ENCODE measurements at regions not wholly inside any gene's neighbourhood (a gene's known extent, or its start where the extent isn't known, plus 50 kb on each side); places are given as distances from the start of the nearest gene placed in this dataset.

DNA sequence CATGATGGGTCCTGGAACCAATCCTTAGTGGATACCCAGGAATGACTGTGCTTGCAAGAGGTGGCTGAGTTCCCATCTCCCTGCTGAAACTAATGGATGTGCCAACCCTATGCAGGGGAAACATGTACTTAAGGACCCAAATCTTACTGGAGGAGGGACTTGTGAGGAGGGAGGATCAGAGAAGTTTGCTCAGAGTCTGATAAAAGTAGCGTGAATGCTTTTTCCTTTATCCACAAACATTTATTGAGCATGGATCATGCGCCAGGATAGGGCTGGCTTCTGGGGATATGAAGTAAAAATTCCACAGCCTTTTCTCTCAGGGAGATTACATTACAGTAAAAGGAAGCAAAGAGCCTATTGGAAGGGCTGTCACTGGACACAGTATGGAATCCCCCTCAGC is 358.5 kb downstream of the RPS24 start:
- TF ChIP-seq, protein P1, sequence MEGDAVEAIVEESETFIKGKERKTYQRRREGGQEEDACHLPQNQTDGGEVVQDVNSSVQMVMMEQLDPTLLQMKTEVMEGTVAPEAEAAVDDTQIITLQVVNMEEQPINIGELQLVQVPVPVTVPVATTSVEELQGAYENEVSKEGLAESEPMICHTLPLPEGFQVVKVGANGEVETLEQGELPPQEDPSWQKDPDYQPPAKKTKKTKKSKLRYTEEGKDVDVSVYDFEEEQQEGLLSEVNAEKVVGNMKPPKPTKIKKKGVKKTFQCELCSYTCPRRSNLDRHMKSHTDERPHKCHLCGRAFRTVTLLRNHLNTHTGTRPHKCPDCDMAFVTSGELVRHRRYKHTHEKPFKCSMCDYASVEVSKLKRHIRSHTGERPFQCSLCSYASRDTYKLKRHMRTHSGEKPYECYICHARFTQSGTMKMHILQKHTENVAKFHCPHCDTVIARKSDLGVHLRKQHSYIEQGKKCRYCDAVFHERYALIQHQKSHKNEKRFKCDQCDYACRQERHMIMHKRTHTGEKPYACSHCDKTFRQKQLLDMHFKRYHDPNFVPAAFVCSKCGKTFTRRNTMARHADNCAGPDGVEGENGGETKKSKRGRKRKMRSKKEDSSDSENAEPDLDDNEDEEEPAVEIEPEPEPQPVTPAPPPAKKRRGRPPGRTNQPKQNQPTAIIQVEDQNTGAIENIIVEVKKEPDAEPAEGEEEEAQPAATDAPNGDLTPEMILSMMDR (IDR thresholded peaks at IDR 0.05) = no peak
- TF ChIP-seq POLR2A (IDR thresholded peaks at IDR 0.05) = no peak

All from thyroid gland (tissue), 4 donors.